NCI-H524 treated with DMSO at 0.1 percent for 48 hours (cell line): ENCODE measurements at regions not wholly inside any gene's neighbourhood (a gene's known extent, or its start where the extent isn't known, plus 50 kb on each side); places are given as distances from the start of the nearest gene placed in this dataset.
"Not testable (repeated sequence)": the region's sequence is repeated elsewhere in the genome, so short reads cannot be mapped to it uniquely, and the experiment has no call there.

Source experiments
- DNase-seq: peaks from one replicate; lab custom pipeline; 2025; lab: John Stamatoyannopoulos, UW

GRCh38 chr5:78726571-78726970 is 78.0 kb upstream of the LHFPL2 start:
- DNase-seq: no peak

GRCh38 chr5:78726003-78726402 is 77.4 kb upstream of the LHFPL2 start:
- no peak for DNase-seq

GRCh38 chr5:78724061-78724460 is 75.5 kb upstream of the LHFPL2 start:
- DNase-seq: no peak

GRCh38 chr5:78720997-78721396 is 72.4 kb upstream of the LHFPL2 start:
- no peak for DNase-seq

GRCh38 chr5:78720227-78720985 is 71.8 kb upstream of the LHFPL2 start:
- DNase-seq: no peak

- DNase-seq: no peak
These were observed 71.1 kb upstream of the LHFPL2 start for GRCh38 chr5:78719504-78720219.

GRCh38 chr5:78718824-78719223 is 70.3 kb upstream of the LHFPL2 start:
- no peak for DNase-seq

GRCh38 chr5:78717674-78718584 is 69.4 kb upstream of the LHFPL2 start:
- DNase-seq: no peak

GRCh38 chr5:78716206-78716605 is 67.6 kb upstream of the LHFPL2 start:
- no peak for DNase-seq

- DNase-seq: not testable (repeated sequence)
These were observed 66.8 kb upstream of the LHFPL2 start for GRCh38 chr5:78715351-78715750.

- DNase-seq: not testable (repeated sequence)
These were observed 63.1 kb upstream of the LHFPL2 start for GRCh38 chr5:78711670-78712069.

GRCh38 chr5:78709729-78710430 is 61.3 kb upstream of the LHFPL2 start:
- DNase-seq: not testable (repeated sequence)

GRCh38 chr5:78706825-78707224 is 58.3 kb upstream of the LHFPL2 start:
- no peak for DNase-seq

GRCh38 chr5:78706381-78706780 is 57.8 kb upstream of the LHFPL2 start:
- DNase-seq: no peak

- no peak for DNase-seq
These were observed 57.3 kb upstream of the LHFPL2 start for GRCh38 chr5:78705826-78706225.

GRCh38 chr5:78701795-78702410 is 53.3 kb upstream of the LHFPL2 start:
- DNase-seq: no peak

- no peak for DNase-seq
These were observed 51.1 kb upstream of the LHFPL2 start for GRCh38 chr5:78699552-78700153.

- DNase-seq: peak; percentile 0
These were observed 49.7 kb upstream of the LHFPL2 start for GRCh38 chr5:78698191-78698791.
